ENCODE measurements at regions not wholly inside any gene's neighbourhood (a gene's known extent, or its start where the extent isn't known, plus 50 kb on each side); places are given as distances from the start of the nearest gene placed in this dataset.

GRCh38 chr6:28776269-28777146, 147.3 kb downstream of the TRIM27 start:
- no peak overlapping the region for H3K4me3 ChIP-seq
- no peak overlapping the region for H3K27ac ChIP-seq (replicated peaks)
- intact Hi-C loops (cut with micrococcal nuclease) = no loop called here
- H3K9me3 ChIP-seq (replicated peaks) = no peaks in the 10 kb centered on the region
- no peak for DNase-seq
- H3K36me3 ChIP-seq = no peaks in the 10 kb centered on the region
- TF ChIP-seq CTCF (IDR thresholded peaks at IDR 0.05; ENCODE audit: borderline replicate concordance) = no peak
- H3K4me1 ChIP-seq = no peaks in the 10 kb centered on the region
- peaks cover 100% of the 10 kb centered on the region for H3K27me3 ChIP-seq (ENCODE audit: low read depth)

GRCh38 chr6:28777147-28777461, 146.7 kb downstream of the TRIM27 start:
- DNase-seq = no peak
- H3K4me1 ChIP-seq = no peaks in the 10 kb centered on the region
- no peak overlapping the region for H3K27ac ChIP-seq (replicated peaks)
- H3K9me3 ChIP-seq (replicated peaks) = no peaks in the 10 kb centered on the region
- H3K4me3 ChIP-seq = no peak overlapping the region
- intact Hi-C loops (cut with micrococcal nuclease) = no loop called here
- peaks cover 100% of the 10 kb centered on the region for H3K27me3 ChIP-seq (ENCODE audit: low read depth)
- TF ChIP-seq CTCF (IDR thresholded peaks at IDR 0.05; ENCODE audit: borderline replicate concordance) = no peak
- H3K36me3 ChIP-seq = no peaks in the 10 kb centered on the region

GRCh38 chr6:28782113-28782673, 141.6 kb downstream of the TRIM27 start:
- Histone ChIP-seq H3K4me3 (no peak overlapping the region), H3K4me1 (no peaks in the 10 kb centered on the region), H3K9me3 (replicated peaks) (no peaks in the 10 kb centered on the region), H3K27me3 (ENCODE audit: low read depth) (peaks cover 100% of the 10 kb centered on the region), H3K27ac (replicated peaks) (no peak overlapping the region), H3K36me3 (no peaks in the 10 kb centered on the region)
- TF ChIP-seq CTCF (IDR thresholded peaks at IDR 0.05; ENCODE audit: borderline replicate concordance) = no peak
- intact Hi-C loops (cut with micrococcal nuclease) = no loop called here
- DNase-seq = no peak

- intact Hi-C loops (cut with micrococcal nuclease) = no loop called here
- Histone ChIP-seq H3K27ac (replicated peaks) (no peak overlapping the region), H3K4me3 (no peak overlapping the region), H3K27me3 (ENCODE audit: low read depth) (peaks cover 100% of the 10 kb centered on the region), H3K9me3 (replicated peaks) (no peaks in the 10 kb centered on the region), H3K36me3 (no peaks in the 10 kb centered on the region), H3K4me1 (peaks cover 6% of the 10 kb centered on the region)
- no peak for TF ChIP-seq CTCF (IDR thresholded peaks at IDR 0.05; ENCODE audit: borderline replicate concordance)
- DNase-seq = no peak
Observed at GRCh38 chr6:28785962-28786679, 137.7 kb downstream of the TRIM27 start.

- Histone ChIP-seq H3K27ac (replicated peaks) (no peak overlapping the region), H3K4me1 (peaks cover 6% of the 10 kb centered on the region), H3K9me3 (replicated peaks) (peaks cover 12% of the 10 kb centered on the region), H3K27me3 (ENCODE audit: low read depth) (peaks cover 100% of the 10 kb centered on the region), H3K4me3 (peak overlapping the region; percentile 44), H3K36me3 (no peaks in the 10 kb centered on the region)
- no peak for DNase-seq
- intact Hi-C loops (cut with micrococcal nuclease) = no loop called here
- no peak for TF ChIP-seq CTCF (IDR thresholded peaks at IDR 0.05; ENCODE audit: borderline replicate concordance)
Observed at GRCh38 chr6:28789553-28790083, 134.2 kb downstream of the TRIM27 start.

All from left ventricle myocardium inferior (tissue), 1 donor.